Retina (tissue), 1 donor: ENCODE measurements at regions not wholly inside any gene's neighbourhood (a gene's known extent, or its start where the extent isn't known, plus 50 kb on each side); places are given as distances from the start of the nearest gene placed in this dataset.
"Not testable (repeated sequence)": the region's sequence is repeated elsewhere in the genome, so short reads cannot be mapped to it uniquely, and the experiment has no call there.

ENCODE experiments used
- DNase-seq: peaks from one replicate; pipeline ENCODE4 v3.0.0-alpha.2; 2016

DNA sequence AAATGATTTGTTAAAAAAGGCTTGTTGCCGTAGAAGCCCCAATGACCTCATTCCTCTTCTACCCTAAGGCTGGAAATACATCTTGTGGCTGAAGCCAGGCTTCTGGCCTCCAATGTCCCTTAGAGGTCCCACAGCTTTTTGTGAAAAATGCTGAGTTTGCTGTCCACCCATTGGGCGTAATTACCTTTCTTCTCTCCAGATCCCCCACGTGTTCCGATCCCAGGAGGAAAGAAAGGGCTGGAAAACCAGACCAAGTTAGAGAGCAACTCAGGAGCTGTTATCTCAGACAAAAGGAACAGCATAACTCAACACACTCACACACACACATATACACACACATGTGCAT lies 154.2 kb downstream of the MIAT start:
- no peak for DNase-seq

DNA sequence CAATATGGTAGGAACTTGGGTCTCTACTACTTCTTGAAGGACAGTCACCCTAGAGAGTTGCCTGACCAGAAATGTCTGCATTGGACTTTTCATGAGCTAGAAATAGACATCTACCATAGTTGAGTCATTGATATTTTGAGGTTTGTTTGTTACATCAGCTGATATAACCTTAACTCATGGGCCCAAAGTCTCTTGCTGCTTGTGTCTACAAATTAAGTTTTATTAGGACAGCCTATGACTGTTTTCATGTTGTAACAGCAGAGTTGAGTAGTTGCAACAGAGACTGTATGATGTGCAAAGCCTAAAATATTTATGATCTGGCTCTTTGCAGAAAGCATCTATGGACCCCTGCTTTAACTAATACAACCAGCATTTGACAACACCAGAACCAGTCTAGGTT lies 155.3 kb downstream of the MIAT start:
- no peak for DNase-seq

DNA sequence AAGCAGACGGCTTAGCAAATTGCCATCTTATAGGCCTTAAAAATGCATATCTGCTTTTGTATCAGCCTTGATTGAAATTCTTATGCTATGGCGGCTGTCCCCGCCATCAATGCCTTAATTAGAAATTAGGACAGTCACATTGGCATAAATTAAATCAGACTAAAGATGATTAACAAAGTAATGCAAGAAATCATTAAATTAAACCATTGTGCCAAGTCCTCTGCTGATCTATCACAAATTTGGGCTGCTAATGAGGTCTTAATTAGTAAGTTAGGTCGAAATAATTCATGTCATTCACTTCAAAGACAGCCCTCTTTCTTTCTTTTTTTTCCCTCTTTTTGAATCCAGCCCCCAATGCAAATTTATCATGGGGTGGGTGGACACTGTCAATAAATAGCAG lies 159.3 kb downstream of the MIAT start:
- DNase-seq, result no peak

DNA sequence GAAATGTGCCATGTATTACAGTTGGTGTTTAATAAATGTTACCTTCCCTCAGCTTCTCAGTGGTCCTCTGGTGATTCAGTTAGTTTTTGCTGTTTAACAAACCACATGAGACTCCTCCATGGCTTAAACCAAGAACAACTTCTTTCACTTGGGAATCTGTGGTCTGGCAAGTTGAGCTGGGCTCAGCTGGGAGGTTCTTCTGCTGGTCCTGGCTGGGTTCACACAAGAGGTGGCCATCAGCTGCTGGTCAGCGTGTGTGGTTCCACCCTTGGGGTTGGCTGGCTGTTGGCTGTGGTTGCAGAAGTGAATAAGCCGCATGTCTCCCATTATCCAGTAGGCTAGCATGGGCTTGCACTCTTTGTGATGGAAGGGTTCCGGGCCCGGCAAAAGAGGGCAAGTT lies 160.5 kb downstream of the MIAT start:
- DNase-seq, result no peak

DNA sequence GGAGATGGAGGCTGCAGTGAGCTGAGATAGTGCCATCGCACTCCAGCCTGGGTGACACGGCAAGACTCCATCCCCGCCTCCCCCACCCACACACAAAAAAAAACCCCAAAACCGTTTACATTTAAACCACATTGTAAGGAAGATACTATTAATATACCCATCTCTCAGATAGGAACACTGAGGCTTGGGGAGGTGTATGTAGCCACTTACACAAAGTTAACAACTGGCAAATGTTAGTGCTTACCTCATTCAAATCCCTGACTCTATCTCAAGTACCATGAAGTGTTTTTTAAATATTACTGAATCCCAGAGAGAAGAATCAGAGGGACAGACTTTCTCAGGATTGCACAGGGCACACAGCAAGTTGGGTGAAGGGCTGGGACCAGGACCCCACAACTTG lies 164.5 kb downstream of the MIAT start:
- no peak for DNase-seq

DNA sequence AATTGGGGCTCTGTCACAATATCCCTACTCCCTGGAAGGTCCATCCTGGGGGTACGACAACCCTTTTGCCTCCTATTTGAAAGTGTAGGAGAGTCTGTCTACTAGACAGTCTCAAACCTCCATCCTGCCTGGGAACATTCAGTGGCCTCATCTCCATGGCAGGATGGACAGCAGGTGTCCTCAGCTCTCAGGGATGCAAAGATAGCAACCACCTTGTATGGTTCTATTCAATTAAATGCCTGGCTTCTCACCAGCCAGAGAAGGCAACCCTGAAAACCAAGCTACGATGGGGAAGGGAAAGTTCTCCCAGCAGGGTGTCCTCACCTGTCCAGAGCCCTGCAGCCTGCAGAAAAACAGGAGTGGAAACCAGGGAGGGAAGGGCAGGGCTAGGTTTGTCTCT lies 164.9 kb downstream of the MIAT start:
- DNase-seq, result no peak

DNA sequence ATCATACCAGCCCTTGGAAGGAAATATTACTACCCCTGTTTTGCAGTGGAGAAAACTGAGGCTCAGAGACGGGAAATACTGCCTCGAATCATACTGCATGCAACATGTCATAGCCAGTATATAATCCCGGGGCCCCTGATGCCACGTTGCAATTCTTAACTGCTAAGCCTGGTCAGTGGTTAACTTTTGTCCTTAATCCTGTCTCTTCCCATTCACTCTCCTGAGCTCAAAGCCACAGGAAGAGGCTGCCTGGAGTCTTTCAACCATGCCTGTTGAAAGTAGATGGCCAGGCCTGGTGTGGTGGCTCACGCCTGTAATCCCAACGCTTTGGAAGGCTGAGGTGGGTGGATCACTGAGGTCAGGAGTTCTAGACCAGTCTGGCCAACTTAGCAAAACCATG lies 166.6 kb downstream of the MIAT start:
- no peak for DNase-seq

DNA sequence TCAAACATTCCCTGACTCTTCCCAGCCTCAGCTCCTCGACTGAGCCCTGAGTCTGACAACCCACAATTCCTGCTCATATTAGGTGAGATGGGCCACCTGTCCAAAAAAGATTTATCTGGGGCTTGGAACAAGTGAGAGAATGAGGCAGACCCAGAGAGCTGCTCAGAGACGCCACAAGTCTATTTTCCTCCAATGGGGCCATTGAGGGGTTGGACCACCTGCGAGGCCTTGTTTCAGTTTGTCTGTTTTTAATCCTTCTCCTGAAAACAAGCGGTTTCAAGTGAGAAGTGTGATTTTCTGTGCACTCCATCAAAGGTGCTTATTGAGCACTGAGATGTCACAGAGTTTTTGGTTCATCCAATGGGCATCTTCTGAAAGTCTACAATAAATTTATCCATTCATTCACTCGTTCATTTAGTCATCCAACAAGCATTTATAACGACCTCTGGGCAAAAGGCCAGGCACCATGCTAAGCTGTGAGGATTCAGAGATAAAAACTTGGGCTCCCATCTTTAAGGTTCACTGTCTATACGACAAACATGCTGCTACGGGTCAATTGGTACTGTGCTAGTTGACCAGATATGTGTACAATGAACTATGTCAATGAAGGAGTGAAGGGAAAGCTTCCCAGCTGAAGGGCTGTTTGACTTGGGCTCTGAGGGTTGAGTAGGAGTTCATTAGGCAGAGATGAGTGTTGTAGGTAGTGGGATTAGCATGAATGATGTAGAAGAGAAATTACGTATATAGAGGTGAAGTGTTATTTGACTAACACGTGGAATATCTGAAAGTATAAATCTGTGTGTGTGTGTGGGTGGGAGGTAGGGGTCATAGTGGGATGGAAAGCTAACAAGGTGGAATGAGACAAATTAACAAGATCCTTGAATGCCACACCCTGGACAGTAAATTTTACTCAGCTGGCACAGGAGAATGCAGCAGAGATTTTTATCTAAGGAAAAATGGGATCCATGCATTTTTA lies 168.9 kb downstream of the MIAT start:
- DNase-seq, result no peak

DNA sequence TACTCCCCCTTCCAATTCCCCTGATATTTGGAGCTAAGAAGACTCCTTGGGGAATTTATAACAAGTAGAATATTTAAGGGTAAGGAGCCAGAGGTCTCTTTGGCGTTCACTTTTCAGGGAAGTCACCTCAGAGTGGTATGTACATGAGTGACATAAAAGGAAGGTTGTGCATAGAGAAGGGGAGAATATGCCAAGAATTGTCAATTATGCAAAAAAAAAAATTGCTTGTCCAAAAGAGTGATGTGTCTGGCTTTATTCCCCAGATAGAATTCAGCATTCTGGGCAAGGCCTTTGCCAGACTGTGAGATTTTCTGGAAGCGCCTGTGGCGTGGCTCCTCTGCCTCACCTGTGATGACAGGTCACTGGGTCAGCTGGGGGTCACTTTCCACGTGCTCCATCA lies 170.2 kb downstream of the MIAT start:
- no peak for DNase-seq

DNA sequence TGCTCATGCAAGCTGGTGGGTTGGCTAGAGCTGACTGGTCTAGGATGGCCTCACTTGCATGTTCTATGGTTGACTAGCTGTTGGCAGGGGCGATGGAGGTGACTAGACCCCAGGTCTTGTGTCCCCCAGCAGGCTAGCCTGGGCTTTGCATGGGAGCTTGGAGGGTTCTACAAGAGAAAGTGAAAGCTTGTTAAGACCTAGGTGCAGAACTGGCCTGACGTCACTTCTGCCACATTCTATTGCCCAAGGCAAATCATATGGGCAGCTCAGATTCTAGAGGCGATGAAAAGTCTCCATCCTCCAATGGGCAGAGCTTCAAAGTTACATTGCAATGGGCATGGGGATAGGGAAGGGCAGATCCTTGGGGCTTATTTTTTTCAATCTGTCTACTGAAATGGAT lies 170.9 kb downstream of the MIAT start:
- DNase-seq, result no peak

DNA sequence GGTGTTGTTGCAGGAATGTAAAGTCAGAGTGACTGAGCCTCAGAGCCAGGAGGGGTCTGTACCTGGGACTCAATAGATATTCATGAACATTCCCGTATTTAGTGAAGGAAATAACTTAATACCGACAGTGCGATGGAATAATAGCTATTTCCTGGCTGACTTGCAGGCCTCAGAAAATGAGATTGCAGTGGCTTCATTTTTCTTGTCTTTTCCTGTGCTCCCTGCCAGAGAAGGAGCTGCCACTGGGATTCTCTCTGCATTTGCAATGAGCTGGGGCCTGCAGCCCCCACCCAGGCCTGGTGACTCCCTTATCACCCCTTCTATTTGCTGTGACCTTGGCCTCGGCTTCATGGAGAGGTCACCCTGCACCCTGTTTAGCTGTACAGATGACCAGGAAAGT lies 173.4 kb downstream of the MIAT start:
- no peak for DNase-seq

DNA sequence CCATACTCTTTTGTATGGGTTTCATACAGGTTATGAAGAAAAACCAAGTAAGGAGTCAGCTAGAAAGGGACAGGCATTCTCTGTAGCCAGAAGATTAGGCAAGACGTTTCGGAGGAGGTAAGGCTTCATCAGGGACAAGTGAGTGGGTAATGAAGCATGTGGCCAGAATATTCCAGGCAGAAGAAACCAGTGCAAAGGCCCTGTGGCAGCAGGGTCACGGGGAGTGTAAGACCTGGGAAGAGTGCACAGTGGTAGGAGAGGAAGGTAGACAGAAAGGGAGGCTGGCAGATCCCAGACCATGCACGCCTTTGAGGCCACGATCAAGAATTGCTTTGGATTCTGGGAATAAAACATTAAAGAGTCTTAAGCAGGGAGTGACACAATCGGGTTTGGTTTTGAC lies 177.6 kb downstream of the MIAT start:
- DNase-seq, result no peak

DNA sequence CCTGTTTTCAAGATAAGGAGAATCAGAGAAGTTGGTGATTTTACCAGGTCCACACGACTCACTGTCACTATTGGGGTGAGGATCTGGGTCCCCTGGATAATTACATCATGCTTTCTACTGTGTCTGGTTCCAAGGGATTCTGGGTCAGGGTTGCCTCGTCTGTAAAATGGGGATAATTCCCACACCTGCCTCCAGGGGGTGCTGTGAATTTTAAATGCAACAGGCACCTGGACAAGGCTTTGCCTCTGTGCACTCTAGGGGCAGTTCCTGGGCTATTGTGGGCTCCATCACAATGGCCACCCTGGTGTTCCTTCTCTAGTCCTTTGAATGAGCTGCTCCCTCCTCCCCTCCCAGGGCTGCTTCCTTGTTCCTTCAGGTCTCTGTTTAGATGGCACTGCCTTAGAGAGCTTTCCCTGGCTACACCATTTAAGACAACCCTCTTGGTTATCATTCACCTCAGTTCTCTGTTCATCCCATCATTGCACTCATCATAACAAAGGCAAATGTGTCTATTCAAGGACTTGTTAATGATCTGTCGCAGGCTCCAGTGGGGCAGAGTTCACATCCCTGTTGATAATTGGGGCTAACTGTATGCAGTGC lies 178.6 kb downstream of the MIAT start:
- DNase-seq, result peak; percentile 20

DNA sequence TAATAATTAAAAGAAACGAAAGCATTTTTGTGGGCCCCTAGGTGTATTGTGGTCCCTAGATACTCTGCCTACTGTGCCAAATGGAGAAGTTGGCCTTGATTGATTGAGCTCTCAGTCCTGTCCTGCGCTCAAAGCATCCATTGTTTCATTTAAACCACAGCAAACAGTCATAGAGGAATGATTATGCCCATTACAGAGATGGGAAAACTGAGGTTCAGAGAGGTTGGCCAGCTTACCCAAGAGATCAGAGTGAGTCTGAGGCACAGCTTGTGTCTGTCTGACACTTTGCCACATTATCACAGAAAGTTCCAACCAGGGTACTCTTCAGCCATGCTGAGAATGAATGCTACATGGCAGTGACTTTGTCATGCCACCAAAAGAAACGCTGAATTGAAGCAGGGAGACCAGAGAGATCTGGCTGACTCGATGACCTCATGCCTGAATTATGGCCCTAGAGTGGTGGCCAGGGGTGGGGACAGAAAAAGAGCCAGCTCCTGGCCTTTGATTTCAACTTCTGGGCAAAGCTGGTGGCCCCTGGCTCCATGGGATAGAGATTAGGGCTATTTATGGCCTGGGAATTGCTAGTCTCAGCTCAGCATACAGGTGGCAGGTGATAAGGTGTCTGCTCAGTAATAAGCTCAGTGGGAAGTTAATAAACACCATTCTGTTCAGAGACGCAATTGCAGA lies 180.5 kb downstream of the MIAT start:
- no peak for DNase-seq

DNA sequence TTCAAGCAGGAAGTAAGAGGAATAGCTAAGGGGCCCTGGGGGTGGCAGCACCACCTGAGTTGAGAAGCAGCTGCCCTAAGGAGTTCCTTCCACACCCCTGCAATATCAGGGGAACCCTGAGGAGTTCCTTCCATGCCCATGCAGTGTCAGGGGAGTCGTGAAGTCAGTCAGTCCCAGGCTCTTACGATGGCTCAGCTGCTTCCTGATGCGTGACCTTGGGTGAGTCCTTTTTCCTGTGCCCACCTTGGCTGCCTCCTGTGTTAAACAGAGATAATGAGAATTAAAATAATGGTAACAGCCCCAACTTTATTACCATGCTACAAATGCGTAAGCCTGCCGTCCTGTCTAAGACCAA lies 181.1 kb downstream of the MIAT start:
- no peak for DNase-seq

DNA sequence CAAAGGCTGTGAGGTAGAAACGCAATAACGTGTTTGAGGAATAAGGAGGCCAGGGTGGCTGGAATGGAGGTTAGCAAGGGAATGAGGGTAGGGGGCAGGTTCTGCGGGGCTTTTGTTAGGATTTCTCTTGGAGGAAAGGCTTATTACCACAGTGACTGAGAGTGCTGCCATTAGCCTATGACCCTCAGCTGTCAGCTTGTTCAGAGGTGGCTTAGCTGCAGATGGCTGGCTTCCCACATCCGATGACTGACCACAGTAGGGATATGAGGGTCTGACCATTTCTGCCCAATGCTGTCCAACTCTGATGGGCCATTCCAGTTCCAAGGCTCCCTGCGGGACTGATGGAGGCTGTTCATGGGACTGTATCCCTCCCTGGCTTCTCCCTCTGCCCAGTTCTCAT lies 181.8 kb downstream of the MIAT start:
- DNase-seq, result no peak

DNA sequence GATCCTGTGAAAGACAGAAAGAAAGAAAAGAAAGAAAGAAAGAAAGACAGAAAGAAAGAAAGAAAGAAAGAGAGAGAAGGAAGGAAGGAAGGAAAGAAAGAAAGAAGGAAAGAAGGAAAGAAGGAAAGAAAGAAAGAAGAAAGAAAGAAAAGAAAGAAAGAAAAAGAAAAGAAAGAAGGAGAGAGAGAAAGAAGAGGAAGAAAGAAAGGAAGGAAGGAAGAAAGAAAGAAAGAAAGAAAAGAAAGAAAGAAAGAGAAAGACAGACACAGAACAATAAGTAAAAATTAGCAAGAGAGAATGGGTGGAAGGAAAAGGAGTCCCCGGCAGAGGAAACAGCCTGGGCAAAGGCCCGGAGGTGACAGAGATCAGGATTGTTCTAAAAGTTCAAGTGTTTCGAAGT lies 183.4 kb downstream of the MIAT start:
- not testable (repeated sequence) for DNase-seq

DNA sequence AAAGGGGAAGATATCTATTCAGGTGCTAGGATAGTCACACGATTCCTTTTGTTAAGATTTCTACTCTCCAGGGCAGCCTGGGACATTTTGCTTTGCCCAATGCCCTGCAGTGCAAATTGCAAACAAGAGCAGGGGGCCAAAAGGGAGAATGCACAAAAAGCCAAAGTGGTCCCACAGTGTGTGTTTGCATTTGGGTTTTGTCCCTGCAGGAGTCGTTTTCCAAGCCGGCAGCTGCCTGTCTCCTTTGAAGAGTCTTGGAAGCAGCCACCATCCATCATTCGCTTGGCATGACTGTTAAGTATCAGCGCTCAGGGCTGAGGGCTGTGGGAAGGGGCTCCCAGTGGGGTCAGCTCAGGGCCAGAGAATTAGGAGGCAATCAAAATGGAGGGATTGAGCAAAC lies 184.7 kb downstream of the MIAT start:
- DNase-seq, result no peak

DNA sequence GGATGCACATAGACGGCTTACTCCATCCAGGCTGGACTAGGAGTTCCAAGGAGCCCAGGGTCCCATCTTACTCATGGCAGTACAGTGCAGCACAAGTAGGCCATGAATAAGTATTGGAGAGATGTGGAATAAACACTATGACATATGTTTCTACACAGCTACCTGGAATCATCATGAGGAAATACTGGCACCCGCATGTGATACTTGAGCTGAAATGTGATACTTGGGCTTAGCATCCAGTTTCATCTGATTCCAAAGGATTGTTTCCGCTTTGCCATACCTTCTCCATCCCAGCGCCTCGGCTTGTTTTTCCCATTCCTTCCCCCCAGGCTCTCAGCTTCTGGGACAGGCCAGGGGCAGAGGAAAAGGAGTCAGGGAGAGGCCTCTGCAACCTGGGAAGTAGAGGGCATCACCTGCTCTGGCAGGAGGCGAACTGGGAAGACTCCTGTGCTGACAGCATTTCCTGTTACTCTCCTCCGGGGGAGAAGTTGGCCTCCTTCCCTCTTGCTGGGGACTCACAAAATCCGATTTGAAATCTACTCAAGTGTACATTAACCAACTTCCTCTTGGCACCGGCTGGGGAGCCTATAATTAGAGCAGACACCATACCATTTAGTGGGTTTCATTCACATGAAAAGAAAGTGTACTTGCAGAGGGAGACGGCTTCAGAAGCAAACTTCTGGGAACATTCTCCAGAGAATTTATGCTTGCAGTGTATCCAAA lies 187.8 kb downstream of the MIAT start:
- DNase-seq, result no peak

DNA sequence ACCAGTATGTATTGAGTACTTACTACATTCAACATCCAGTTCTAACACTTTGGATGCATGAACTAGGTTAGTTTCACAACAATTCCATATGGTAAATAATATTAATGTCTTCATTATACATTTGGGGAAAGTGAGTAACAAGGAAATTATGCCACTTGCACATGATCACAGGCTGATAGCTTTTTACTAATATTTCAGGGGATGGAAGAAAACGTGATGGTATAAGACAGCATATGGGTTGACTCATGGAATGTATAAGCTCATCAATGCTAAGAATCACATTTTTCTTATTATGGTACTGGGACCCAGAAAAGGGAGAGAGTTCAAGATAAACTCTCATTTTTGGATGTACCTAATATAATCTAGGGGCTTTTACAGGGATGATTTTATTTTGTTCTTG lies 188.7 kb downstream of the MIAT start:
- no peak for DNase-seq

DNA sequence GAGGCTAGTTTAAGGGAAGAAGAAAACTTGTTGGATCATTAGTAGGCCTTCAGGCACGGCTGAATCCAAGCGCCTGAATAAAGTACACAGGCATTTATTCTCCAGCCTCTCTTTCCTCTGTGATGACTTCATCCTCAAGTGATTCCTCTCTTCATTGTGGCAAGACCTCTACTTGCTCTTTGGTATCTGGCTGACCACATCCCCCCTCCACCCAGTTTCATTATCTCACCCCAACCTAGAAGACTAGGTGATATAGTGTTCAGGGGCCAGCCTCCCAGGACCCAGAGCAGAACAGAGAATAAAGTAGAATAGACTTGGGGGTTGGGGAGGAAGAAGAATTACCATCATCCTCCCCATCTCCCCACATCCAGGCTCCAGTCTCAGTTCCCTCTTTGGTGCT lies 189.3 kb downstream of the MIAT start:
- no peak for DNase-seq

DNA sequence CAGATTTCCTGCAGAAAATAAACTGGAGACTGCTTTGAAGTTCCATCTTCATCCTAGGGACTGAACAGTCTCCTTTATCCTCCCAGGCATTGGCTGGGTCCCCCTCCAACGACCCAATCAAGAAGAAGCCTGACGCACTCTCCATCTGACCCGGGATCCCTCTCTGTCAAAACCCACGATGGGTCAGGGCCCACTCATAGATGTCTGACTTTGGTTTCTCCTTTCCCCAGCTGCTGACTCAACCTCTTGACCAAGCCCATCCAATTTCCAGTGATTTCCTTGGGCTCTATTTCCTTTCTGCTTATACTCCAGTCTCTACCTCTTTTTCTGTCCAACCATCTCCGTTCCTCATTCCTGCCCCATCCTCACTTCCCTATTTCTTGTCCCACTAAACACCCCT lies 189.7 kb downstream of the MIAT start:
- no peak for DNase-seq

DNA sequence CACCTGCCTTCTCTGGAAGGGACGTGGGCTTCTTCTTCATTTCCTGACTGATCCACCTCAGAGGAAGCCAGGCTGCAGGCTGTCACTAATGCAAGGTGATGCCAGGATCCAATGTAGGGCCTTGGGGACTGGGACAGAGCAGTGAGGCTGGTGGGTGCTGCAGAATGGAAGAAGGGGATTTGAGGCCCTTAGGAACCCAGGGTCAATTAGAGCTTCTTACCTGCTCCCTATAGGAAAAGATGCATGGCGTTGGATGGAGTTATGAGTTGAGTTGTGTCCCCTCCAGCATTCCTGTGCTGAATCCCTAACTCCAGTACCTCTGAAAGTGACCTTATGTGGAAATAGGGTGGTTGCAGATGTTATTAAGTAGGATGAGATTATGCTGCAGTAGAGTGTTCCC lies 190.4 kb downstream of the MIAT start:
- DNase-seq, result no peak
